T follicular helper cell (primary cell): ENCODE measurements at regions not wholly inside any gene's neighbourhood (a gene's known extent, or its start where the extent isn't known, plus 50 kb on each side); places are given as distances from the start of the nearest gene placed in this dataset.

Experiments
- DNase-seq: peaks from one replicate; pipeline ENCODE4 v3.0.0-alpha.2; 2020; ENCODE audit warnings: low read depth

DNA sequence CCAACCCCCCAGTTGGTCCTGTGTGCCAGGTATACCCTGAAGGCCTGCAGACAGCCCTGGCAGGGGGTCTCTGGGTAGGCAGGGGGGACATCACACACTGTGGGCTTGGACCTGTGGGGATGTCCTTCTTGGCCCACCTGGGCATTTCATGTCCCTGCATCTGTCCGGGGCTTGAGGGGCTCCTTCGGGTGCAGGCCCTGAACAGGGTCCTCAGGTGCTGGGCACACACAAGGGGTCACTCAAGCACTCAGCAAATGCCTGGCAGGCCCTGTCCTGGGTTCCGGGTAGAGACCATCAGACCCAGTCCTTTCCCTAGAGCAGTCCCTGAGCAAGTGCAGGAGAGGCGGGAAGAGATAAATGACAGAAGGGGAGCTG, 70.5 kb upstream of the WNT11 start:
- no peak for DNase-seq

DNA sequence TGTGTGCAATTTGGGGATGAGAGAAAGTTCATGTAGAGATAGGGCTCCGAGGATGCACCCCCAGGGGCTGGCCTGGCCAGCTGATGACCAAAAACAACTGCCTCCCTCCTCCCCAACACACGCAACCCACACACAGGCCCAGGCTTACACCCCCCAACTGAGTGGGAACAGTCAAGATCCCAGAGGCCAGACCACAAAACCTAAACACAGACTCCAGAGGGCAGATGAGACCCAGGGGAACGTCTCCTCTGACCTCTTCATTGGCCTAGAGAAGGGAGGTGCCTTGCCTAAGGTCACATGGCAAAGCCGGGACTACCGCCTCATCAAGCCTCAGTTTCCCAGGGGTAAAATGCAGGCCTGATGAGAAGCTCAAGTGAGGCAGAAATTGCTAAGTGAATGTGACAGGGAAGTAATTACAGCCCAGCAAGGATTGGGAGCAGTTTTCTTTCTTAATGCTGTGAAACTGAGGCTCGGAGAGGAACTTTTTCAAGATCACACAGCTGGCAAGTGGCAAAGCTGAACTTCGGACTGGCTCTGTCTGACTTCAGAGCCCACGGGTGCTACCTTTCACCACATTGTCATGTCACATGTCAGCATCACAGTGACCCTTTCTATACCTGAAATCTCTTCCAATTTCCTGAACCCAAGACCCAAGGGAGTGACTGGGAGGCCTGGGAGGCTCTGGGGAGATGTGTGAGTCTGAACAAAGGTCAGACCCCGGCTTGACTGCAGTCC, 69.9 kb upstream of the WNT11 start:
- DNase-seq: no peak

DNA sequence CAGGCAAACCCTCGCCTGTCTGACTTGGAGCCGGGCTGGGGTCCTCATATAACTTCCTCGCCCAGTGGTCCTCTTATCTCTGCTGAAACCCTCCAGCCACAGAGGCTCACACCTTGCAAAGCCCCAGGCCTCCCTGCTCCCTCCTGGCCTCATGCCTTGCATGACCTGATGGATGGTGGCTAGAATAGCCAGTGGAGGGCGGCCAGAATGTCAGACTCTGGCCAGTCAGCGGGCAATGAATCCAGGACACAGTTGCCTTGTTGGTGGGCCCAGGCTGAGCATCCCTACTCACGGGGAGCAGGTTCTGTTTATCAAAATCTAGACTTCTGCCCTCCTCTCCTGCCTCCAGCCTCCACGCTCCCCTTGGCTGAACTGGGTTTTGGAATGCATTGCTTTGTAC, 69.1 kb upstream of the WNT11 start:
- DNase-seq: no peak

DNA sequence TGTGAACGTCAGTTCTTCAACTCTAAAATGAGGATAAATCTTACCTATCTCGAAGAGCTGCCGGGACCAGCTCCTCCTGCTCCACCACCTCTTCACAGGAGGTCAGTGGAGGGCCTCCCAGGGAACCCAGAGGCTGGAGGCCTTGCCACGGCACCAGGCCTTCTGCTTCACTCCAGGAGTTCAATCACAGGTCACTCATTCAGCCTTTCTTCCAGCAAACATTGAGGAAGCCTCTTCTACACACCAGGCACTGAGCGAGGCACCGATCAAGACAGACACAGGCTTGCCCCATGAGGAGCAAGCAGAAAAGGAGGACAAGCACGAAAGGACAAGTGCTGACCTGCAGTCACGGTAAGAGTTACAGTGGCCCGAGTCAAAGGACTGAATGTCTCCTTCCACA, 64.8 kb upstream of the WNT11 start:
- DNase-seq: no peak

DNA sequence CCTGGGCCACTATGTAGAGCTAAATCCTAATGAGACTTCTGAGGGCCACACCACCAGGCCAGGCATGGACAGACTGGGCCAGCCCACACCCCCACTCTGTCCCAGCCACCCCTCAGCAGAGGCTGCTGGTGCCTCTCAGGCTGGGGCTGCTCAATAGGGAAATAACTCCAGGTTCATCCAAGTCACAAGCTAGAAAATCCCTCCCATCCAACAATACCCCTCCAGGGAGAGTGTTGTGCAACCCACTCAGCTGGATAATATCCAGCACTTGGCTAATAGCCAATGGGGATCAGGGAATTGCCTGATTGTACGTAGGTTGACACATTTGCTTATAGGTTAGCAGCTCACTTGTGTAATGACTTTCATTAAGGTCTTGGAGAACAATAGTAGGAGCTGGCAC, 64.1 kb upstream of the WNT11 start:
- DNase-seq: no peak

DNA sequence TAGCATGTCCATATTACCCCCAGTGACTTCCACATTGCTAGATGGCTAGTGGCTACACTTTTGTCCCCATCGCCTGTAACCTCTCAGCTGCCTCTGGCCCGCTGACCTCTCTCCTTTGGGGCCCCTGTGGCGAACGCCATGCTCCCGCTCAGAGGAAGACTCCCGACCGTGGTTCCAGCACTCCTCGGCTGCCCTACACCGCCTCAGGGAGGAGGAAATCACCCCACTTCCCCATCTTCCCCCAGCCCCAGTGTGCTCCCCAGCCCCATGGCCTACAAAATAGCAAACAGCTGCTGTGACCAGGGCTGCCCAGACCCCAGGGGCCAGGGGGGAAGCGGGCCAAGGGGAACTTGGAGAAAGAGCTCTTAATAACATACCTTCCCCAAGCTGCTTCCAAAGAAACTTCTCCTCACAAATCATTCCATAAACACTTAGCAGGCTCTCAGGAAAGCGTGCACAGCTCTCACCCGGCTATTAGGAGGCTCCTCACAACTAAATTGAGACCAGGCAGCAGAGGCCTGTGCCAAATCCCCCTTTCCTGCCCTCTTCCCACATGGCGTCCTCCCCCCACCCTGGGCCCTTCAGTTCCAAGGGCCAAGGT, 63.5 kb upstream of the WNT11 start:
- no peak for DNase-seq

DNA sequence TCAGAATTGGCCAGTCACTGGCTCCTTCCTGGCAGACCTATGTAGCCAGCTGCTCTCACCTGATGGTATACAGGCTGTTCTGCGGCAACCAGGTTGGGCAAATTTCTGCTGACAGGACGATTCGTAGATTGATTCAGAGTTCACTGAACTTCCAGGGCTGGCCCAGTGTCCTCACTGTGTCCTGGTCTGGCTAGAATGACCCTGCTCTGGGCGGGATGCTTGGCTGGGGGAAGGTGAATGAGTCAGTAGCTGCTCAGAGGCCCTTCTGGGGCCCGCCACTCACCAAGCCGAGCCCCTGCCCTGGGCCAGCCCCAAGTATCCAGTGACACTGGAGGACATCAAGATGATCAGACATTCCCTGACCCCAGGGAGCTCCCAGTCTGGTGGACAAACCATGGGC, 62.9 kb upstream of the WNT11 start:
- no peak for DNase-seq

DNA sequence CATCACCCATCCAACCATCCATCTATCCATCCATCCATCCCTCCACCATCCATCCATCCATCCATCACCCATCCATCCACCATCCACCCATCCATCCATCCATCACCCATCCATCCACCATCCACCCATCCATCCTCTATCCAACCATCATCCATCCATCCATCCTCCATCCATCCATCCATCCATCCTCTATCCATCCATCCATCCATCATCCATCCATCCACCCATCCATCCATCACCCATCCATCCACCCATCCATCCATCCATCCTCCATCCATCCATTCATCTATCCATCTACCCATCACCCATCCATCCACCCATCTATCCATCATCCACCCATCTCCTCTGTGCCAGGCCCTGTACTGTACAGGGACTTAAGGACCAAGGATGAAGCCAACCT, 62.2 kb upstream of the WNT11 start:
- DNase-seq: no peak

DNA sequence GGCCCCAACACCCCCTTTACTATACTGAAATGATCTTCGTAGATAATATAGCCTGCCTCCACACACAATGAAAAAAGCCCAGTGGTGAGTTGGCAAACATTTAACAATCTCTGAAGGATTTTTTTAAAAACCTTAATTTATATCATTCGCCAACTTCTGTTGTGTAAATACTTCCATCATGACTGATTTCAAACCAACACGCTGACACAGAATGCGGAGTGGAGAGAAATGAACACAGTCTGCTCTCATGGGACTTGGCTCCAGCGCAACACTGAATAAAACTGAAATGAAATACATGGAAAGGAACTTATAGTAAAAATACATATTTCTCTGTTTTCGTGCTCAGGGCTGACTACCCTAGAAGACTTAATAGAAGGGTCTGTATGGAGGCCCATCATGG, 61.3 kb upstream of the WNT11 start:
- DNase-seq: no peak

DNA sequence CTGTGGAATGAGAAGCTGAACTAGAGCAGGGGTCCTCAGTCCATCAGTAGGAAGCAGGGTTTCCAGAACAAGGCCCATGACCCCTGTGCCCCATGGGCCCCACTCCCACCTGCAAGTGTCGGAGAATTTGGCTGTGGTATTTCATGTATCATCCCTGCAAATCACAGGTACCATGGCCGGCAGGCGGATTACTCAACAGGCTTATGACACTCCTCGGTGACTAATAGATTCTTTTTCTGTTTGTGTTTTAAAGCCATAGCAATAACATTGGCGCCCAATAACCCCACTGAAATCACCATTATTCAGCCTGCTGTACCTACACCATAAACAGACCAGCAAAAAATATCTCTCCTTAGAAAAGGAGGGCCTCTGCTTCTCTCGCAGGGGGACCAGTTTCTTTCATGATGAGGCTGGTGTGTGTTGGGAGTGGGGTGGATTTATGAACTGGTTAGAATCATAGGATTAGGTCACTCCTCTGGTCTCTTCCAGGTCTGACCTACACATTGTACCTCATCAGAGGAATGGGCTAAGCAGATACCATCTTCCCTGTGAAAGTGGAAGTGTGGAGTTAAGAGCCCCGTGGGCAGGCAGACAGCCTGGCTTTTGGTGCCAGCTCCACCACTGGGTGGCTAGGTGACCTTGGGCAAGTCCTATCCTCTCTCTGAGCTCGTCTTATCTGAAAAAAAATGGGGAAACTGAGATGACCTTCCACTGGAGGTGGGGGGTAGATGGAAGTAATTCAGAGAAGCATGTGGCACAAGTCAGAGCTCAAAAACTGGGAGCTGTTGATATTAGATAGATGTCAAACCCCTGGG, 60.2 kb upstream of the WNT11 start:
- no peak for DNase-seq

DNA sequence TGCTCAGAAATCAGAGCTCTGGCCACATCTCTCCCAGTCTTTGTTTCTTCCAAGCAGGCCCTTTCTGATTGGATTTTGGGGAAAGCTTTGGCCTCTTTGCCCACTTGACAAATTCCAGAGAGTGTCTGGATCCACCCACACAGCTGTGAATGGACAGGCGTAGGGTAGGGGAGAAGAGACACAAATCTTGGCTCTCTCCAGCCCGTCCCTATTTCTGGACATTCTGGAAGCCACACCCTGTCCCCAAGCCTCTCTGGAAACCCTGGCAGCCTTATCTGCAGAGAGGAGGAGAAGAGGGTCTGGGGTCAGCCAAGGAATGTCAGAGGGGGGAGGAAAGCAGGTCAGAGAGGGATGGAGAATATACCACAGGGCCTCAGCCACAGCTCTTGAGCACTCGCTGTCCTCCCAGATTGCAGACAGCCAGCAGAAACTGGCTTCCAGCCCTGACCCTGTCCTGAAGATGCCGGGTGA, 59.5 kb upstream of the WNT11 start:
- no peak for DNase-seq

DNA sequence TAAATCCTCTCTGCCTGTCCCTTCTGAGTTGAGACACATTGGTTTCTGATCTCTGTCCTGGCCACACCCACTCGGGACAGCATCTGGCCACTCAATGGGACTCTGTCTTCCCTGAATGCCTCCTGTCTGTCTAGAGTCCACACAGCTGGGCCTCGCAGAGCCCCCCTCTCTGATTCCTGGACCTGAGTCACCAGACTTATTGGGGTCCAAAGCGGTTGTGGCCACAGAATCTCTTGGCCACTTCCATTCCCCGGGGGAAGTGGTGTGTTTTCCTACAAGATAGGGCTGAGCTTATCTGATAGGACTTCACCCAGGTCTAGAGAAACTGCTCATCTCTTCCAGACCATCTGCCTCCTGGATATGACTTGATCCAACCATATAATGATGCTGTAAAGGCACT, 57.4 kb upstream of the WNT11 start:
- DNase-seq: no peak

DNA sequence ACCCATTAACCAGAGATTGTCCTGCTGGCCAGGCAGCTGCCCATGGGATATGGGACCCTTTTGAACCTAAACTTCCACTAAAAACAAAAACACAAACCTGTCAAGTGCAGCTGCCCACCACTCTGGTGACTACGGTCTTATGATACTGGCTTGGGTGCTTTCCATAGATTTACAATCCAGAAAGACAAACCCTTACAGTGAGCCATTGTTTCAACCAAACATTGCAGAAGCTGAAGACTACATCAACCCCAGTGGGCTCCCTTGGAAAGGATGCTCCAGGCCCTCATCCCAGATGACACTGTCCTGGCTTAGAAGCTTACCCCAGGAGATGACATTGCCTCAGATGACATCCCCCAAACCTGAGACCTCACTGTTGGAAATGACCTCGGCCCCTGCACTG, 56.9 kb upstream of the WNT11 start:
- DNase-seq: no peak

DNA sequence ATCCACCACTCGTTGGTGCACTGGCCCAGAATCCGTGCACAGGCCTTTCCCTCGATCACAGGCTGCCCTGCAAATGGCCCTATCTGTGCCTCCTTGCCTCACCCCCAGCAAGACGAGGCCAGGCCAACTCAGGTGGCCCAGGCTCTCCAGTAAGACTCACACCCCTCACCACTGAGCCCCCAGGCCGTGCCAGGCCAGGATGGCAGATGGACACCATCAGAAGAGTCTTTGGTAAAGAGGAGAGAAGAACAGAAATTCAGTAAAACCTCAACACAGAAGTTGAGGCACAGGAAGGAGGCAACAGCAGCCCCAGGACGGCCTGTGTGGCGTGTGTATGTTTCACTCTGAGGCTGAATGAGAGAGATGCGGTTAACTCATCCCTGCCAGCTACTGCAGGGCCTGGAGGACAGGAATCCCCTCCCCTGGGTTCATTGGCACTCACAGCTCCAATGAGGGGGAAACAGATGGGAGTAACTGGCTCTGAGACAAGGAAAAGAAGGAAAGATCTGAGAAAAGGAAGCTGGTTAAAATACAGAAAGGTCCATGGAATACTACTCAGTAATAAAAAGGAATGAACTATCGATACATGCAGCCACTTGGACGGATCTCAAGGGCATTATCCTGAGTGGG, 54.1 kb upstream of the WNT11 start:
- no peak for DNase-seq

DNA sequence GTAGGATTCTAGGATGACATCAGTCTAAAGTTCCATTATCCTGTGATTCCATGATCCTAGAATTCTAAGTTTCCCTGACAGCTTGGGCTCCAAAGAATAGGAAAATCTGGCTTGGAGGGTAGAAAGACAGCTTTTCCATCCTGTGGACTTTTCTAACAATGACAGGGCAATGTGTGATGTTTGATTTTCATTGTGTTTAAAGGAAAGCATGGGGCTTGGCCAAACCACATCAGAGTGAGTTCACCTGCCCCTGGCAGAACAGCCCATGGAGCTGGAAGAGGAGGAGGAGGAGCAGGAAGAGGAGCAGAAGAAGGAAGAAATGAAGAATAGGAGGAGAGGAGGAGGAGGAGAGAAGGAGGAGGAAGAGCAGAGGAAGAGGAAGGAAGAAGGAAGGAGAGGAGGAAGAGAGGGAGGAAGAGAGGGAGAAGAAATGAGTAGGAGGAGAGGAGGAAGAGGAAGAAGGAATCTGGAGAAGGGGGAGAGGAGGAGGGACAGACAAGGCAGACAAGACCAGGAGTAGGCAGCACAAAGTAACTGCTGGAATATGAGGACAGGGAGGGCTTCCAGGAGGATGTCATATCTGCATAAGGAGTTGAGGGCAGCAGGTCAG, 53.1 kb upstream of the WNT11 start:
- no peak for DNase-seq

DNA sequence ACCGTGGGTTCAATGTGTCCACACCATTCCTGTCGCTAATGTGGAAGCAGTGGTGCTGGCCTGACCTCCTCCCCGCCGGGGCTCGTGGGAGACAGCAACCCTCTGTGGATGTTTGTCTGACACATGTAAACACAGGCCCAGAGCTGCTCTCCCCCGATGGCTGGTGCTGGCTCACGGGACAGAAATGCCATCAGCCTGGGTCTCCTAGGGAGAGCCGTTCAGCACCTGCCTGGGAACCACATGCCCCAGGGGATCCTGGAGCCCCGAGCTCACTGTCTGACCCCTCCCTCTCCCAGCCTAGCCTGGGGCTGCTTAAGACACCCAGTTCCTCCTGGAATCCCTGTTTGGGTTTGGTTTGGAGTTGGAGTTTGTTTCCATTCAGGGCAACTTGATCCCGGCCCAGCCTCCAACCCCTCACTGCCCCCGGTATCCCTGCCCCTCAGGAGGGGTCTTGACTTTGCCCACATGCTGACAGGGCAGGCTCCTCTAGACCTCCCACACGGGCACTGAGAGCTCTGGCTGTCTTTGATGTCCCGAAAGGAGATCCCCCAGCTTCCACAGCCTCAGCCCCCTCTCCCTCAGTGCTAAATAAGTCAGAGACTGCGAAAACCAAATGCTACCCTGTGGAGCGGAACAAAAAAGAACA, 50.9 kb upstream of the WNT11 start:
- DNase-seq: no peak

DNA sequence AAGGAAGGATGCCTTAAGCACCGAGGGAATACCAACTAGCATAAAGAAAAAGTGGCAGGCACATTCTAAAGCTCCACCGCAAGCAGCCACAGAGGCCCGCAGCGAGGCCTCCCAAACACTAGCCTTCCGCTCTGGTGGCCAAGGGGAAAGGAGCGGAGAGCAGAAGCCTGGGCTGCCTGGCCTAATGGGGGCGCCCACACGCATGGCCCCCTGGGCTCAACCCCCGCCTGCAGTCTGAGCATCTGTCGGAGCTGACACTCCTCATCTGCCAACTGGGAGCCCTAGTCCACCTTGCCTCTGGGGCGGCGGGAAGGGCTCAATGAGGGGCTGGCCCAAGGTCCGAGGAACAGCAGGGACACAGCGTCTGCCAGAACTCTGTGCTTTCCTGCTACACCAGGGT, 50.1 kb upstream of the WNT11 start:
- DNase-seq: no peak
